K562 (cell line): ENCODE measurements at regions not wholly inside any gene's neighbourhood (a gene's known extent, or its start where the extent isn't known, plus 50 kb on each side); places are given as distances from the start of the nearest gene placed in this dataset.
A peak's percentile ranks its signal among the peaks of the same experiment; 100 is the strongest.

ENCODE experiments used
- ATAC-seq: fragments of 200-7000 bp; cut with Tn5 transposase; 3 replicates; pipeline ENCODE4 v1.9.1; 2020; ENCODE audit warnings: moderate library complexity
- BruUV-seq: library from RNA; stranded (reverse); fragments of 400-500 nt; replicated peaks from 2 replicates; lab custom pipeline; 2021; lab: Mats Ljungman, UMichigan
- CTCF ChIA-PET: fragments of 300-600 bp; formaldehyde crosslinking; extraction: SDS; loops from one replicate; lab custom pipeline; 2021; ENCODE audit warnings: low intra/inter-chr PET ratio; lab: Yijun Ruan, JAX
- POLR2A ChIA-PET: fragments of 300-600, 350-650 bp; sonication (Branson Sonifier 250); formaldehyde crosslinking; extraction: SDS; loops from one replicate; lab custom pipeline; 2021; ENCODE audit warnings: antibody characterized with exemption, inconsistent platforms; lab: Yijun Ruan, JAX
- DNase-seq, 4 experiments: peaks; one replicate each; pipeline versions ENCODE4 v3.0.0 to v3.0.0-alpha.2; 2011 to 2018; ENCODE audit warnings: low spot score in 3 of 4, mixed read lengths in 3 of 4; ENCODE audit errors: extremely low read depth in 1 of 4
- FAIRE-seq: peaks from 2 replicates; lab custom pipeline; 2011; peaks lifted over from hg19 to GRCh38; lab: Jason Lieb, UNC
- H2AFZ ChIP-seq: 2 replicates; pipeline ENCODE4 v1.6.0; 2011; ENCODE audit warnings: low read depth, low read length, control low read depth, inconsistent platforms
- H3K27ac ChIP-seq: fragments of 200-600 bp; 3 replicates; pipeline ENCODE4 v1.8.0; 2011; ENCODE audit warnings: low read depth, mild to moderate bottlenecking, control low read depth, inconsistent platforms, low read length, moderate library complexity, mixed read lengths; ENCODE audit errors: extremely low read depth
- H3K27me3 ChIP-seq, 2 experiments: fragments of 300-600 bp in 1 of 2; 2 replicates in 1 of 2; 3 replicates in 1 of 2; pipeline versions ENCODE4 v1.6.0 to v1.8.0; 2011; ENCODE audit warnings: inconsistent platforms in 2 of 2, low read length in 2 of 2, mild to moderate bottlenecking in 1 of 2, mixed read lengths in 1 of 2, moderate library complexity in 1 of 2; ENCODE audit not compliant: control insufficient read depth in 2 of 2, insufficient read depth in 2 of 2
- H3K36me3 ChIP-seq: fragments of 300-600 bp; 3 replicates; pipeline ENCODE4 v1.8.0; 2011; ENCODE audit warnings: mild to moderate bottlenecking, low read length, inconsistent platforms; ENCODE audit not compliant: control insufficient read depth, insufficient read depth
- H3K4me1 ChIP-seq, 2 experiments: fragments of 200-600 bp in 1 of 2; replicated peaks in 1 of 2; 2 replicates in 1 of 2; 3 replicates in 1 of 2; pipeline versions ENCODE4 v1.5.1 to v1.8.0; 2011; ENCODE audit warnings: inconsistent platforms in 2 of 2, low read length in 2 of 2, mild to moderate bottlenecking in 1 of 2, mixed read lengths in 1 of 2, moderate library complexity in 1 of 2; ENCODE audit not compliant: control insufficient read depth in 2 of 2, insufficient read depth in 2 of 2
- H3K4me2 ChIP-seq: 2 replicates; pipeline ENCODE4 v1.6.1; 2011; ENCODE audit warnings: low read length, control low read depth, inconsistent platforms, mixed read lengths; ENCODE audit not compliant: insufficient read depth
- H3K4me3 ChIP-seq: fragments of 200-600 bp; sonication (generic), shearing (Covaris generic); 2 replicates; pipeline ENCODE4 v1.5.1; 2016; ENCODE audit warnings: control low read depth, inconsistent platforms
- H3K79me2 ChIP-seq: fragments of 200-600 bp; 3 replicates; pipeline ENCODE4 v1.8.0; 2011; ENCODE audit warnings: low read length, inconsistent platforms; ENCODE audit not compliant: control insufficient read depth, insufficient read depth
- H3K9ac ChIP-seq, 2 experiments: 2 replicates each; pipeline versions ENCODE4 v1.6.0 to v1.6.1; 2011; ENCODE audit warnings: low read depth in 2 of 2, low read length in 2 of 2, control low read depth in 1 of 2, inconsistent platforms in 1 of 2, mild to moderate bottlenecking in 1 of 2, mixed read lengths in 1 of 2; ENCODE audit not compliant: insufficient read depth in 1 of 2
- H3K9me1 ChIP-seq: one replicate; pipeline ENCODE4 v1.6.0; 2011; ENCODE audit warnings: inconsistent platforms, mild to moderate bottlenecking, low read length, moderate library complexity; ENCODE audit not compliant: control insufficient read depth, insufficient read depth
- H3K9me3 ChIP-seq: replicated peaks from 2 replicates; pipeline ENCODE4 v1.5.1; 2011; ENCODE audit warnings: low read depth, low read length, inconsistent platforms; ENCODE audit not compliant: control insufficient read depth, insufficient read depth
- H4K20me1 ChIP-seq: replicated peaks from 2 replicates; pipeline ENCODE4 v1.6.1; 2011; ENCODE audit warnings: low read length, inconsistent platforms, mixed read lengths; ENCODE audit not compliant: control insufficient read depth, insufficient read depth
- CREB1 ChIP-seq, 2 experiments: sonication (generic) in 1 of 2; formaldehyde crosslinking in 1 of 2; IDR thresholded peaks; 2 replicates each; pipeline versions ENCODE4 v1.6.1 to v1.8.0; 2012 to 2022; ENCODE audit warnings: inconsistent platforms in 1 of 2, mild to moderate bottlenecking in 1 of 2, missing genetic modification reagents in 1 of 2, moderate library complexity in 1 of 2
- CXXC5 ChIP-seq: fragments of 250-450 bp; sonication (Bioruptor Pico); IDR thresholded peaks from 2 replicates; pipeline ENCODE4 v1.8.0; 2022; ENCODE audit warnings: inconsistent platforms, mild to moderate bottlenecking, moderate library complexity
- DMBX1 ChIP-seq: fragments of 250-450 bp; sonication (Bioruptor Pico); IDR thresholded peaks from 2 replicates; pipeline ENCODE4 v1.8.0; 2022; ENCODE audit warnings: inconsistent platforms, mild to moderate bottlenecking, moderate library complexity, borderline replicate concordance
- DNMT1 ChIP-seq: fragments of 450-650 bp; IDR thresholded peaks from 2 replicates; pipeline ENCODE4 v1.6.1; 2016; ENCODE audit warnings: antibody characterized with exemption, mild to moderate bottlenecking
- ESRRB ChIP-seq: fragments of 250-450 bp; sonication (Bioruptor Pico); IDR thresholded peaks from 2 replicates; pipeline ENCODE4 v1.5.0; 2020; ENCODE audit warnings: mild to moderate bottlenecking, moderate library complexity, borderline replicate concordance
- GTF2F1 ChIP-seq: IDR thresholded peaks from 2 replicates; pipeline ENCODE4 v1.6.1; 2011; ENCODE audit warnings: low read depth, low read length, improper control_type of control experiment
- KLF1 ChIP-seq: fragments of 450-650 bp; IDR thresholded peaks from 2 replicates; pipeline ENCODE4 v1.6.1; 2016; ENCODE audit warnings: missing genetic modification characterization, missing compliant biosample characterization
- KLF13 ChIP-seq: fragments of 450-650 bp; IDR thresholded peaks from 2 replicates; pipeline ENCODE4 v1.6.1; 2016; ENCODE audit warnings: missing genetic modification characterization, low read depth, mild to moderate bottlenecking, missing compliant biosample characterization, moderate library complexity, borderline replicate concordance
- MAFF ChIP-seq: IDR thresholded peaks from 2 replicates; pipeline ENCODE4 v1.6.1; 2012; ENCODE audit warnings: low read length, improper control_type of control experiment
- MAFG ChIP-seq: fragments of 450-650 bp; conservative IDR thresholded peaks from 2 replicates; pipeline ENCODE4 v1.6.1; 2016; ENCODE audit warnings: missing genetic modification characterization, missing compliant biosample characterization
- MXI1 ChIP-seq: IDR thresholded peaks from 2 replicates; pipeline ENCODE4 v1.6.1; 2011; ENCODE audit warnings: low read depth, mild to moderate bottlenecking, improper control_type of control experiment, low read length
- NEUROD1 ChIP-seq: fragments of 150-350 bp; IDR thresholded peaks from 2 replicates; pipeline ENCODE4 v1.6.1; 2014; ENCODE audit warnings: borderline replicate concordance, low read length, low read depth; ENCODE audit not compliant: partially characterized antibody
- PHTF2 ChIP-seq: fragments of 250-450 bp; sonication (Bioruptor Pico); IDR thresholded peaks from 2 replicates; pipeline ENCODE4 v1.5.0; 2021; ENCODE audit warnings: mild to moderate bottlenecking
- TCF7L2 ChIP-seq: fragments of 150-350 bp; IDR thresholded peaks from 2 replicates; pipeline ENCODE4 v1.6.1; 2016; ENCODE audit warnings: low read depth, mild to moderate bottlenecking, low read length, moderate library complexity
- TEAD4 ChIP-seq, 2 experiments: sonication (generic) in 1 of 2; formaldehyde crosslinking in 1 of 2; IDR thresholded peaks; 2 replicates each; pipeline versions ENCODE4 v1.6.1 to v1.8.0; 2012 to 2022; ENCODE audit warnings: borderline replicate concordance in 1 of 2, inconsistent platforms in 1 of 2, low read length in 1 of 2, mild to moderate bottlenecking in 1 of 2, missing genetic modification reagents in 1 of 2
- TOE1 ChIP-seq, 2 experiments: fragments of 450-650 bp in 1 of 2; sonication (generic) in 1 of 2; formaldehyde crosslinking in 1 of 2; IDR thresholded peaks; 2 replicates each; pipeline versions ENCODE4 v1.7.1 to v1.8.0; 2016 to 2022; ENCODE audit warnings: borderline replicate concordance in 2 of 2, mild to moderate bottlenecking in 2 of 2, antibody characterized with exemption in 1 of 2, inconsistent platforms in 1 of 2, low read depth in 1 of 2, missing genetic modification reagents in 1 of 2, moderate library complexity in 1 of 2
- ZKSCAN8 ChIP-seq: fragments of 200-800 bp; sonication (Bioruptor generic); IDR thresholded peaks from 2 replicates; pipeline ENCODE4 v1.6.1; 2016; ENCODE audit warnings: missing genetic modification characterization, missing compliant biosample characterization
- ZNF316 ChIP-seq: fragments of 450-650 bp; IDR thresholded peaks from 2 replicates; pipeline ENCODE4 v1.6.1; 2016
- WGBS: fragments of 100-300 bp; shearing (Covaris generic); methylation state at CpG from one replicate; pipeline ENCODE4 v1.1.6; 2016; ENCODE audit warnings: low coverage, mixed read lengths; ENCODE audit not compliant: insufficient coverage; ENCODE audit errors: missing lambda C conversion rate; 5-methylcytosine and 5-hydroxymethylcytosine counted together
- in situ Hi-C: fragments of 300-500 bp; cut with MboI; formaldehyde crosslinking; loops from 4 replicates; pipeline ENCODE4 v1.15.0; 2018; ENCODE audit warnings: inconsistent platforms, mixed read lengths
- intact Hi-C: fragments of 100-400 bp; cut with micrococcal nuclease; formaldehyde crosslinking; loops from 2 replicates; pipeline ENCODE4 v1.14.2; 2022
- TF ChIP-seq, protein P1 (sequence below): sonication (generic); formaldehyde crosslinking; IDR thresholded peaks from 2 replicates; pipeline ENCODE4 v1.8.1; 2023; ENCODE audit warnings: mild to moderate bottlenecking, missing genetic modification reagents
- TF ChIP-seq, protein P2 (sequence below), 2 experiments: fragments of 250-450 bp in 1 of 2; fragments of 450-650 bp in 1 of 2; sonication (Bioruptor Pico) in 1 of 2; IDR thresholded peaks; 2 replicates each; pipeline versions ENCODE4 v1.6.1 to v1.8.0; 2016 to 2021; ENCODE audit warnings: mild to moderate bottlenecking in 2 of 2, moderate library complexity in 2 of 2, missing compliant biosample characterization in 1 of 2, missing genetic modification characterization in 1 of 2

- H3K9ac ChIP-seq, result no peak overlapping the region
- no peak overlapping the region for H3K4me2 ChIP-seq
- no peaks in the 10 kb centered on the region for H3K36me3 ChIP-seq
- no peaks in the 10 kb centered on the region for H4K20me1 ChIP-seq
- no peaks in the 10 kb centered on the region for H3K9me1 ChIP-seq
- in situ Hi-C loops, result no loop called here
- BruUV-seq, result no TSS peak
- H3K27me3 ChIP-seq, result no peaks in the 10 kb centered on the region
- no peak for ATAC-seq
- CTCF ChIA-PET, result no interaction called here
- H3K27ac ChIP-seq, result no peak overlapping the region
- POLR2A ChIA-PET, result no interaction called here
- WGBS, result 6% methylated on average over 1 of the region's 1 CpG
- intact Hi-C loops, result no loop called here
- no peak overlapping the region for H2AFZ ChIP-seq
- no peak for FAIRE-seq
- no peaks in the 10 kb centered on the region for H3K4me1 ChIP-seq
- H3K9me3 ChIP-seq, result no peaks in the 10 kb centered on the region
- H3K79me2 ChIP-seq, result no peaks in the 10 kb centered on the region
- no peak for DNase-seq
- H3K4me3 ChIP-seq, result no peak overlapping the region
- no peak for TF ChIP-seq TEAD4 (IDR thresholded peaks at IDR 0.05; ENCODE audit: low read length)
- no peak for TF ChIP-seq TEAD4 (CRISPR knock-in tag; IDR thresholded peaks at IDR 0.05; ENCODE audit: borderline replicate concordance)
- no peak for TF ChIP-seq PHTF2
- TF ChIP-seq KLF13 (tag), result no peak
- no peak; the same call in 1 of the 2 replicates for TF ChIP-seq MAFF
- TF ChIP-seq KLF1 (tag), result no peak
- no peak for TF ChIP-seq TOE1 (IDR thresholded peaks at IDR 0.05; ENCODE audit: borderline replicate concordance)
- no peak for TF ChIP-seq TOE1 (CRISPR knock-in tag; IDR thresholded peaks at IDR 0.05; ENCODE audit: borderline replicate concordance, low read depth)
- no peak for TF ChIP-seq CREB1 (IDR thresholded peaks at IDR 0.05)
- no peak for TF ChIP-seq CREB1 (CRISPR knock-in tag; IDR thresholded peaks at IDR 0.05)
- no peak for TF ChIP-seq ZKSCAN8
- no peak for TF ChIP-seq TCF7L2
- TF ChIP-seq DMBX1 (CRISPR knock-in tag), result no peak
- no peak for TF ChIP-seq CXXC5 (CRISPR knock-in tag)
- TF ChIP-seq NEUROD1, result no peak
- TF ChIP-seq ESRRB (CRISPR knock-in tag), result no peak
- TF ChIP-seq, protein P1, sequence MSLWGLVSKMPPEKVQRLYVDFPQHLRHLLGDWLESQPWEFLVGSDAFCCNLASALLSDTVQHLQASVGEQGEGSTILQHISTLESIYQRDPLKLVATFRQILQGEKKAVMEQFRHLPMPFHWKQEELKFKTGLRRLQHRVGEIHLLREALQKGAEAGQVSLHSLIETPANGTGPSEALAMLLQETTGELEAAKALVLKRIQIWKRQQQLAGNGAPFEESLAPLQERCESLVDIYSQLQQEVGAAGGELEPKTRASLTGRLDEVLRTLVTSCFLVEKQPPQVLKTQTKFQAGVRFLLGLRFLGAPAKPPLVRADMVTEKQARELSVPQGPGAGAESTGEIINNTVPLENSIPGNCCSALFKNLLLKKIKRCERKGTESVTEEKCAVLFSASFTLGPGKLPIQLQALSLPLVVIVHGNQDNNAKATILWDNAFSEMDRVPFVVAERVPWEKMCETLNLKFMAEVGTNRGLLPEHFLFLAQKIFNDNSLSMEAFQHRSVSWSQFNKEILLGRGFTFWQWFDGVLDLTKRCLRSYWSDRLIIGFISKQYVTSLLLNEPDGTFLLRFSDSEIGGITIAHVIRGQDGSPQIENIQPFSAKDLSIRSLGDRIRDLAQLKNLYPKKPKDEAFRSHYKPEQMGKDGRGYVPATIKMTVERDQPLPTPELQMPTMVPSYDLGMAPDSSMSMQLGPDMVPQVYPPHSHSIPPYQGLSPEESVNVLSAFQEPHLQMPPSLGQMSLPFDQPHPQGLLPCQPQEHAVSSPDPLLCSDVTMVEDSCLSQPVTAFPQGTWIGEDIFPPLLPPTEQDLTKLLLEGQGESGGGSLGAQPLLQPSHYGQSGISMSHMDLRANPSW (CRISPR knock-in tag), result no peak
- peak; percentile 60; the same call in 1 of the 2 replicates for TF ChIP-seq MAFG (tag)
- no peak for TF ChIP-seq MXI1
- TF ChIP-seq, protein P2, sequence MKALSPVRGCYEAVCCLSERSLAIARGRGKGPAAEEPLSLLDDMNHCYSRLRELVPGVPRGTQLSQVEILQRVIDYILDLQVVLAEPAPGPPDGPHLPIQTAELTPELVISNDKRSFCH (CRISPR knock-in tag; IDR thresholded peaks at IDR 0.05), result no peak
- TF ChIP-seq, protein P2 (tag; IDR thresholded peaks at IDR 0.05), result no peak
- TF ChIP-seq DNMT1, result no peak
- no peak for TF ChIP-seq GTF2F1
- peak; percentile 57 for TF ChIP-seq ZNF316
Measured at GRCh38 chr5:117562647-117563046, 988.0 kb upstream of the SEMA6A start.
